Mesendoderm (in vitro differentiated cells): ENCODE measurements at regions not wholly inside any gene's neighbourhood (a gene's known extent, or its start where the extent isn't known, plus 50 kb on each side); places are given as distances from the start of the nearest gene placed in this dataset.

ENCODE experiments used
- DNase-seq: peaks from one replicate; pipeline ENCODE4 v3.0.0; 2013
- H2AK5ac ChIP-seq: 2 replicates; pipeline ENCODE4 v1.6.1; 2013; ENCODE audit warnings: low read length, inconsistent platforms
- H2BK120ac ChIP-seq: 2 replicates; pipeline ENCODE4 v1.6.1; 2013; ENCODE audit warnings: low read depth, mild to moderate bottlenecking, low read length, moderate library complexity, mixed read lengths
- H2BK15ac ChIP-seq: replicated peaks from 2 replicates; pipeline ENCODE4 v1.6.1; 2013; ENCODE audit warnings: low read depth, mild to moderate bottlenecking, moderate library complexity
- H2BK5ac ChIP-seq: 2 replicates; pipeline ENCODE4 v1.6.1; 2013; ENCODE audit warnings: low read length, inconsistent platforms
- H3K18ac ChIP-seq: 2 replicates; pipeline ENCODE4 v1.6.1; 2013; ENCODE audit warnings: mild to moderate bottlenecking, low read length, mixed read lengths
- H3K23ac ChIP-seq: one replicate; pipeline ENCODE4 v1.6.1; 2013; ENCODE audit warnings: low read length
- H3K27ac ChIP-seq: 2 replicates; pipeline ENCODE4 v1.5.1; 2013; ENCODE audit warnings: low read depth, mild to moderate bottlenecking, inconsistent platforms, low read length, moderate library complexity
- H3K27me3 ChIP-seq: 2 replicates; pipeline ENCODE4 v1.6.1; 2013; ENCODE audit warnings: low read length, control low read depth, mild to moderate bottlenecking, inconsistent platforms; ENCODE audit not compliant: insufficient read depth, poor library complexity
- H3K36me3 ChIP-seq: 2 replicates; pipeline ENCODE4 v1.6.1; 2013; ENCODE audit warnings: low read length, inconsistent platforms; ENCODE audit not compliant: control insufficient read depth, insufficient read depth
- H3K4ac ChIP-seq: one replicate; pipeline ENCODE4 v1.6.1; 2013; ENCODE audit warnings: low read depth, mild to moderate bottlenecking, low read length, moderate library complexity
- H3K4me1 ChIP-seq: 2 replicates; pipeline ENCODE4 v1.6.1; 2013; ENCODE audit warnings: low read depth, low read length, inconsistent platforms; ENCODE audit not compliant: control insufficient read depth
- H3K4me2 ChIP-seq: 2 replicates; pipeline ENCODE4 v1.6.1; 2013; ENCODE audit warnings: low read length
- H3K4me3 ChIP-seq: 2 replicates; pipeline ENCODE4 v1.5.1; 2013; ENCODE audit warnings: mild to moderate bottlenecking, low read length
- H3K56ac ChIP-seq: one replicate; pipeline ENCODE4 v1.6.1; 2013; ENCODE audit warnings: low read length
- H3K79me1 ChIP-seq: 2 replicates; pipeline ENCODE4 v1.6.1; 2013; ENCODE audit warnings: low read length, inconsistent platforms
- H3K79me2 ChIP-seq: 2 replicates; pipeline ENCODE4 v1.6.1; 2013; ENCODE audit warnings: mild to moderate bottlenecking, low read length; ENCODE audit not compliant: control insufficient read depth, insufficient read depth
- H3K9ac ChIP-seq: 2 replicates; pipeline ENCODE4 v1.6.1; 2013; ENCODE audit warnings: low read length, inconsistent platforms
- H4K5ac ChIP-seq: one replicate; pipeline ENCODE4 v1.6.1; 2013; ENCODE audit warnings: low read length
- H4K8ac ChIP-seq: one replicate; pipeline ENCODE4 v1.6.1; 2013; ENCODE audit warnings: low read depth, mild to moderate bottlenecking, control low read depth, low read length, moderate library complexity
- WGBS: extraction: QIAGEN DNeasy Blood & Tissue Kit; methylation state at CpG from one replicate; pipeline ENCODE4 v1.1.7; 2013; ENCODE audit warnings: low lambda C conversion rate, missing lambda C conversion rate; ENCODE audit not compliant: insufficient coverage; ENCODE audit errors: extremely low coverage; 5-methylcytosine and 5-hydroxymethylcytosine counted together

DNA sequence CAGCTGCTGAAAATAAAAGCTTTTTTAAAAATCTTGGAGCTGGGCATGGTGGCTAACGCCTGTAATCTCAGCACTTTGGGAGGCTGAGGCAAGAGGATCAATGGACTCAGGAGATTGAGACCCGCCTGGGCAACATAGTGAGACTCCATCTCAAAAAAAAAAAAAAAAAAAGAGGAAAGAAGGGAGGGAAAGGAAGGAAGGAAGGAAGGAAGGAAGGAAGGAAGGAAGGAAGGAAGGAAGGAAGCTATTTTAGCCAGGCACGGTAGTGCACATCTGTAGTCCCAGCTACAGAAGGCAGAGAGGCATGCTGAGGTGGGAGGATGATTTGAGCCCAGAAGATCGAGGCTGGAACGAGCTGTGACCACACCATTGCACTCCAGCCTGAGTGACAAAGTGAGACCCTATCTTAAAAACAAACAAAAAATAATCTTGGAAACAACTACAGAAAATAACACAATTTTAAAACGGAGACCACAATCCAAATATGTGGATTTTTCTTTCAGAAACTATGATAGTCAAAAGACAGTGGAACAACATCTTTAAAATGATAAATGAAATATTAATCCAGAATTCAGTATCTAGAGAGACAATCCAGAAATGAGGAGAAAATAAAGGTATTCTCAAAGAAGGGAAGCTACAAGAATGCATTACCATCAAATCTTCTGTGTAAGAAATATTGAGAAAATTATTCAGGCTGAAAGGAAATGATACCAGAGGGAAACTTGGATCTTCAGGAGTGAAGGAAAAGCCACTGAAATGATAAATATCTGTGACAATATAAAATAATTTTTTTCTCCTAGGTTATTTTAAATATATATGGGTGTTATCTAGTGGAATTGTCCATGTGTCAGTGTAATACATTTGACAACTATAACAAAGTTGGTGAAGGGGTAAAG lies 182.0 kb downstream of the GPX5 start:
- Histone ChIP-seq H3K56ac (no peak overlapping the region), H3K18ac (no peak overlapping the region), H3K4me1 (no peaks in the 10 kb centered on the region), H3K4ac (no peak overlapping the region), H3K36me3 (no peaks in the 10 kb centered on the region), H3K27ac (no peak overlapping the region), H3K9ac (no peak overlapping the region), H3K27me3 (no peaks in the 10 kb centered on the region), H2BK120ac (no peak overlapping the region), H4K5ac (no peak overlapping the region), H3K4me3 (no peak overlapping the region), H4K8ac (no peak overlapping the region), H2BK15ac (no peak overlapping the region), H2AK5ac (no peak overlapping the region), H3K23ac (no peak overlapping the region), H2BK5ac (no peak overlapping the region), H3K4me2 (no peak overlapping the region), H3K79me1 (no peaks in the 10 kb centered on the region), H3K79me2 (no peaks in the 10 kb centered on the region)
- no CpG with 5 or more reads among the region's 6 CpGs for WGBS
- no peak for DNase-seq

DNA sequence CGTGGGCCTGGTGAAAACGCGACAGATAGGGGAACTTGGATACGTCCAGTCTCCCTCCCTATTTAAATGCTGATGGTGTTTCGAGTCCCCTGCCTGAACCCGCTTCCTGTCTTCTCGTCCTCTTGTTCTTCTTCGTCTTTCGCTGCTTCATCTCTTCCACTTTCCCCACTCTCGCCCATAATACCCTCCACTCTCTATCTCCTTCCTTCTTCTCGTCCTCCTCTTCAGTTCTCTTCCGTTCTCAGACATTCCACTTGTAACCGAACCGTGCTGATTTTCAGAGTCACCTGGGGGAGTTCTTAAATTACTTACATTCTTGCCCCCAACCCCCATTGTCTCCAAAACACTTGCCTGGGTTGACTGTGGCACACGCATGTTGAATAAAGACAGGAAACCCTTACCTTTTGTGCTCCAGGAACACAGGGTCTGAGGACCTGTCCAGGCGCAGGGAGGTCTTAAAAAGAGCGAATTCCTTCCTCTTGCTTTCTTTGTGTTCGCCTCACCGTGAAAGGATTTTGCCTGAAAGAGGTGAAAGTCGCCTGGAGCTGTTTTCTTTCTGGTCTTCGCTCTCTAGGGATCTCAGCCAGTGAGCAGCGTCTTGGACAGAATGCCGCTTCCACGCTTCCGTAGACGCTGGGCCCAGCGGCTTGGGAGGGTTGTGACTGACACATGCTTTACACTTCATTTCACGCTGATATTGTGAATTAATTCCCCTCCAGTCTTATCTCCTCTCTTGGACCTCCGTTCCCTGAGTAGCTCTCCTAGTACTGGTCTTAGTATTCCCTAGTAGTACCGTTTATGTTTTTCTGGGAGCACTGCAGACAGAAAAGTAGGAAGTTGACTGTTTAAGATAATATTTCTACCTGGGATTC lies 184.0 kb downstream of the GPX5 start:
- no peak overlapping the region for H4K8ac ChIP-seq
- no peaks in the 10 kb centered on the region for H3K36me3 ChIP-seq
- H2BK120ac ChIP-seq: peak overlapping the region; percentile 16
- H3K4ac ChIP-seq: no peak overlapping the region
- no peaks in the 10 kb centered on the region for H3K27me3 ChIP-seq
- H3K23ac ChIP-seq: peak overlapping the region; percentile 57
- H3K18ac ChIP-seq: no peak overlapping the region
- no peaks in the 10 kb centered on the region for H3K79me1 ChIP-seq
- H3K56ac ChIP-seq: peak overlapping the region; percentile 71
- H2AK5ac ChIP-seq: no peak overlapping the region
- H3K27ac ChIP-seq: peak overlapping the region; percentile 77
- no peak overlapping the region for H2BK15ac ChIP-seq
- WGBS: no CpG with 5 or more reads among the region's 30 CpGs
- no peak overlapping the region for H2BK5ac ChIP-seq
- DNase-seq: peak; percentile 88
- no peaks in the 10 kb centered on the region for H3K4me1 ChIP-seq
- H3K4me3 ChIP-seq: peak overlapping the region; percentile 64
- peak overlapping the region; percentile 96 for H3K4me2 ChIP-seq
- peak overlapping the region; percentile 83 for H3K9ac ChIP-seq
- H4K5ac ChIP-seq: no peak overlapping the region
- no peaks in the 10 kb centered on the region for H3K79me2 ChIP-seq

DNA sequence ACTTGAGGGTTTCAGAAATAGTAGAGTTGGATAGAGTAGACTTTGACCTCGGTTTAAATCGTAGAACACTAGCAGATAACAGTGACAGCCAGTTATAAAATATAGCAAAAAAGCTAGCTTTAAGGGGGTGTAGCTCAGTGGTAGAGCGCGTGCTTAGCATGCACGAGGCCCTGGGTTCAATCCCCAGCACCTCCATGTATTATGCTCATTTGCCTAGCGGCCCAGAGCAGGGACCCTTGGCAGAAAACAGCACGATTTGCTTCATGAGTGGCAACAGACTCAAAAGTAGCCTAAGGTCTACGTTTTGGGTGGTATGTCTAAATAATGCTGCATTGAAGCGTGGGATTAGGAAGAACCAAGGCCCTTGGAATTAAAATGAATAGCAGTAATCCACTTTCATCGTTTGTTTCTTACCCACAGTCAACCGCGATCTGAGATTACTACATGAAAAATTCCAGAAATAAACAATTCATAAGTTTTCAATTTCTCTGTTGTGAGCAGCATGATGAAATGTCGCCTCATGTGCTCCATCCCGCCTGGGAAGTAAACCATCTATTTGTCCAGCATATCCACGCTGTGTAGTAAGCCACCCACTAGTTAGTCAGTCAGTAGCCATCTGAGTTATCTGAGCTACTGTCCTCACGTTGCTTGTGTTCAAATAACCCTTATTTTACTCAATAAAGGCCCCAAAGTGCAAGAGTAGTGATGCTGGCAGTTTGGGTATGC lies 184.9 kb downstream of the GPX5 start:
- H3K79me2 ChIP-seq: no peaks in the 10 kb centered on the region
- H4K8ac ChIP-seq: no peak overlapping the region
- no peaks in the 10 kb centered on the region for H3K79me1 ChIP-seq
- no peak overlapping the region for H3K23ac ChIP-seq
- no peak overlapping the region for H2BK15ac ChIP-seq
- DNase-seq: peak; percentile 94
- H3K56ac ChIP-seq: peak overlapping the region; percentile 71
- peak overlapping the region; percentile 96 for H3K4me2 ChIP-seq
- peak overlapping the region; percentile 83 for H3K9ac ChIP-seq
- H2AK5ac ChIP-seq: no peak overlapping the region
- no CpG with 5 or more reads among the region's 16 CpGs for WGBS
- H3K18ac ChIP-seq: no peak overlapping the region
- no peak overlapping the region for H3K4ac ChIP-seq
- H3K4me1 ChIP-seq: no peaks in the 10 kb centered on the region
- H4K5ac ChIP-seq: no peak overlapping the region
- no peak overlapping the region for H2BK5ac ChIP-seq
- no peaks in the 10 kb centered on the region for H3K36me3 ChIP-seq
- peak overlapping the region; percentile 16 for H2BK120ac ChIP-seq
- no peak overlapping the region for H3K27ac ChIP-seq
- H3K4me3 ChIP-seq: peak overlapping the region; percentile 64
- H3K27me3 ChIP-seq: no peaks in the 10 kb centered on the region

DNA sequence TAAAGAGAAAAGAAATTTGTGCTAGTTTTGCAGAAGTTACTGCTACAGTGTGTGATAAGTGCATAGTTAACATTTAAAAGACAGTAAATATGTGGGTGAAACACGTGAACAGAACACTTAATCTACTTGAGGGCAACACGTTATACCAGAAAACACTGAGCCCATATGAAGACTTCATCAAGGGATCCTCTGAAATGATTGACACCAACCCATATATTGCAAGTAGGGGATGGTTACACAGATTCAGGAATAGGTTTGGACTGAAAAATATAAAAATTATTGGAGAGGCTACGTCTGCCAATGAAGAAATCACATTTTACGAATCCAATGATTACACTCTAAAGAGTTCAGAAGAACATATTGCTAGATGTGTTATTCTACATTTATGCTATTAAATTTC lies 185.6 kb downstream of the GPX5 start:
- no CpG with 5 or more reads among the region's 4 CpGs for WGBS
- Histone ChIP-seq H2AK5ac (no peak overlapping the region), H3K4ac (no peak overlapping the region), H3K4me2 (no peak overlapping the region), H3K79me2 (no peaks in the 10 kb centered on the region), H3K9ac (no peak overlapping the region), H3K4me3 (no peak overlapping the region), H4K8ac (no peak overlapping the region), H3K18ac (no peak overlapping the region), H4K5ac (no peak overlapping the region), H2BK15ac (no peak overlapping the region), H3K56ac (no peak overlapping the region), H2BK5ac (no peak overlapping the region), H3K27me3 (no peaks in the 10 kb centered on the region), H3K23ac (no peak overlapping the region), H3K4me1 (no peaks in the 10 kb centered on the region), H3K27ac (no peak overlapping the region), H2BK120ac (no peak overlapping the region), H3K36me3 (no peaks in the 10 kb centered on the region), H3K79me1 (no peaks in the 10 kb centered on the region)
- DNase-seq: no peak

DNA sequence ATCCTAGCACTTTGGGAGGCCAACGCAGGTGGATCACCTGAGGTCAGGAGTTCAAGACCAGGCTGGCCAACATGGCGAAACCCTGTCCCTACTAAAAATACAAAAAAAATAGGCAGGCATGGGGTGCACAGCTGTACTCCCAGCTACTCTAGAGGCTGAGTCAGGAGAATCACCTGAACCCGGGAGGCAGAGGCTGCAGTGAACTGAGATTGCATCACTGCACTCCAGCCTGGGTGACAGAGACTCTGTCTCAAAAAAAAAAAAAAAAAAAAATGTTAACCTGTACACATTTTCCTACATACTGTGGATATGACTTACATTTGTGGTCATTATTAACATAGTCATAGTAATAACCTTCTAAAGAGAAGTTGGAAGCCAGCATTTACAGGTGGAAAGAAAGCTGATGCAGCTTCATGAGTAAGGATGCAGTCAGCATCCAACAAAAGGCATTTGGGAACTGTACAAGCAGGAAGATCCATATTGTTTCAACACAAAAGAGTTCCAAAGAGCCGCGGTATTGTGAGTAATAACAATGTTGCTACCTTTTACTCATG lies 186.2 kb downstream of the GPX5 start:
- no peak overlapping the region for H3K56ac ChIP-seq
- no peaks in the 10 kb centered on the region for H3K36me3 ChIP-seq
- H3K27me3 ChIP-seq: no peaks in the 10 kb centered on the region
- no peak overlapping the region for H3K4me2 ChIP-seq
- H2BK15ac ChIP-seq: no peak overlapping the region
- no peak overlapping the region for H3K4ac ChIP-seq
- H2AK5ac ChIP-seq: no peak overlapping the region
- H3K4me1 ChIP-seq: no peaks in the 10 kb centered on the region
- H3K79me2 ChIP-seq: no peaks in the 10 kb centered on the region
- H3K4me3 ChIP-seq: no peak overlapping the region
- no peak overlapping the region for H4K5ac ChIP-seq
- H3K79me1 ChIP-seq: no peaks in the 10 kb centered on the region
- H4K8ac ChIP-seq: no peak overlapping the region
- H3K18ac ChIP-seq: no peak overlapping the region
- no peak overlapping the region for H3K9ac ChIP-seq
- H2BK120ac ChIP-seq: no peak overlapping the region
- no peak overlapping the region for H3K27ac ChIP-seq
- DNase-seq: no peak
- H2BK5ac ChIP-seq: no peak overlapping the region
- no peak overlapping the region for H3K23ac ChIP-seq
- no CpG with 5 or more reads among the region's 5 CpGs for WGBS
